Loucy (cell line): ENCODE measurements at regions not wholly inside any gene's neighbourhood (a gene's known extent, or its start where the extent isn't known, plus 50 kb on each side); places are given as distances from the start of the nearest gene placed in this dataset.

ENCODE experiments used
- H2AFZ ChIP-seq: fragments of 200-600 bp; sonication (generic); 2 replicates; pipeline ENCODE4 v1.6.0; 2016; ENCODE audit warnings: antibody characterized with exemption, mild to moderate bottlenecking, low read length, moderate library complexity
- H3F3A ChIP-seq: fragments of 200-600 bp; 2 replicates; pipeline ENCODE4 v1.6.0; 2016; ENCODE audit warnings: antibody characterized with exemption, low read depth, mild to moderate bottlenecking
- H3K27me3 ChIP-seq: fragments of 200-600 bp; sonication (generic); 2 replicates; pipeline ENCODE4 v1.6.1; 2014; ENCODE audit warnings: low read length, mild to moderate bottlenecking; ENCODE audit not compliant: insufficient read depth, poor library complexity, severe bottlenecking
- H3K36me3 ChIP-seq: fragments of 200-600 bp; sonication (generic); 2 replicates; pipeline ENCODE4 v1.6.1; 2016; ENCODE audit warnings: low read length; ENCODE audit not compliant: insufficient read depth
- H3K4me1 ChIP-seq: fragments of 200-600 bp; sonication (generic); 2 replicates; pipeline ENCODE4 v1.5.1; 2014; ENCODE audit warnings: low read length, mild to moderate bottlenecking; ENCODE audit not compliant: insufficient read depth, poor library complexity, severe bottlenecking
- H3K4me2 ChIP-seq: fragments of 200-600 bp; sonication (generic); 2 replicates; pipeline ENCODE4 v1.6.0; 2014; ENCODE audit warnings: antibody characterized with exemption, low read length, low read depth, mild to moderate bottlenecking; ENCODE audit not compliant: poor library complexity, severe bottlenecking
- H3K4me3 ChIP-seq: fragments of 200-600 bp; sonication (generic); 2 replicates; pipeline ENCODE4 v1.5.1; 2014; ENCODE audit warnings: low read length, mild to moderate bottlenecking, mixed read lengths; ENCODE audit not compliant: poor library complexity, severe bottlenecking
- H3K79me2 ChIP-seq: fragments of 200-600 bp; sonication (generic); 2 replicates; pipeline ENCODE4 v1.6.1; 2014; ENCODE audit warnings: low read length; ENCODE audit not compliant: insufficient read depth
- H3K9ac ChIP-seq: fragments of 200-600 bp; sonication (generic); 2 replicates; pipeline ENCODE4 v1.6.0; 2014; ENCODE audit warnings: mild to moderate bottlenecking, low read depth, low read length, moderate library complexity; ENCODE audit not compliant: poor library complexity, severe bottlenecking
- H3K9me2 ChIP-seq: fragments of 200-600 bp; sonication (generic); replicated peaks from 2 replicates; pipeline ENCODE4 v1.6.1; 2016; ENCODE audit warnings: low read depth, low read length, mixed read lengths
- H3K9me3 ChIP-seq: fragments of 200-600 bp; sonication (generic); 2 replicates; pipeline ENCODE4 v1.6.1; 2014; ENCODE audit warnings: mild to moderate bottlenecking, antibody characterized with exemption, low read length, low read depth; ENCODE audit not compliant: insufficient read depth
- H4K20me1 ChIP-seq: fragments of 200-600 bp; sonication (generic); 2 replicates; pipeline ENCODE4 v1.6.0; 2014; ENCODE audit warnings: antibody characterized with exemption, low read length, mild to moderate bottlenecking; ENCODE audit not compliant: insufficient read depth, poor library complexity, severe bottlenecking
- CTCF ChIP-seq: fragments of 200-600 bp; sonication (generic); conservative IDR thresholded peaks from 2 replicates; pipeline ENCODE4 v1.5.1; 2014; ENCODE audit warnings: mild to moderate bottlenecking, antibody characterized with exemption, low read length
- EZH2phosphoT487 ChIP-seq: fragments of 200-600 bp; IDR thresholded peaks from 2 replicates; pipeline ENCODE4 v1.6.1; 2018; ENCODE audit warnings: antibody characterized with exemption, mild to moderate bottlenecking, moderate library complexity, borderline replicate concordance

GRCh38 chr4:104032896-104033295 lies 313.1 kb upstream of the TACR3 start:
- no peaks in the 10 kb centered on the region for H3K36me3 ChIP-seq
- H3K27me3 ChIP-seq = no peaks in the 10 kb centered on the region
- no peaks in the 10 kb centered on the region for H3K4me1 ChIP-seq
- TF ChIP-seq EZH2phosphoT487 (no peak), CTCF (no peak)
- H3K4me2 ChIP-seq = no peak overlapping the region
- no peaks in the 10 kb centered on the region for H3F3A ChIP-seq
- H3K4me3 ChIP-seq = no peak overlapping the region
- no peaks in the 10 kb centered on the region for H3K79me2 ChIP-seq
- H4K20me1 ChIP-seq = no peaks in the 10 kb centered on the region
- H3K9me2 ChIP-seq = no peaks in the 10 kb centered on the region
- no peak overlapping the region for H2AFZ ChIP-seq
- H3K9me3 ChIP-seq = no peaks in the 10 kb centered on the region
- H3K9ac ChIP-seq = no peak overlapping the region

DNA sequence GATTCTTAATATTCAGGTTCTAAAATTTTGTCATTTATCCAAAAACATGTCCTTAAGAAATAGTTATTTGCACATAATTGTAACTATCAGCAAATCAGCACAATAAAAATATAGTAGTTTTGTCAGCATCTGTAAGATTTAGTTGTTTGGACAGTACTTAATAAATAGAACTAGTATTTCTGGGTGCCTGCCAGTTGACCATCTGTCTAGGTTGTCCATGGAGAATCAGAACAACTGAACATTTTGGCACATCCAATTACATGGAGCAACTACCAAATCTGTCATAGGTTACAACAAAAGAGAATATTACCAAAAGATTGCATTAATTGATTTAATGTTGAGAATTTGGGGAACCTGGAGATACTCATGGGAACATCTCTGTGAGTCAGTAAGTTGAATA lies 305.5 kb upstream of the TACR3 start:
- H3K9me2 ChIP-seq = no peaks in the 10 kb centered on the region
- no peaks in the 10 kb centered on the region for H3K79me2 ChIP-seq
- H3K36me3 ChIP-seq = no peaks in the 10 kb centered on the region
- H4K20me1 ChIP-seq = no peaks in the 10 kb centered on the region
- H3K9ac ChIP-seq = no peak overlapping the region
- H3F3A ChIP-seq = no peaks in the 10 kb centered on the region
- H3K4me3 ChIP-seq = no peak overlapping the region
- TF ChIP-seq CTCF (no peak), EZH2phosphoT487 (no peak)
- no peak overlapping the region for H2AFZ ChIP-seq
- H3K27me3 ChIP-seq = no peaks in the 10 kb centered on the region
- no peaks in the 10 kb centered on the region for H3K9me3 ChIP-seq
- H3K4me1 ChIP-seq = no peaks in the 10 kb centered on the region
- H3K4me2 ChIP-seq = no peak overlapping the region

DNA sequence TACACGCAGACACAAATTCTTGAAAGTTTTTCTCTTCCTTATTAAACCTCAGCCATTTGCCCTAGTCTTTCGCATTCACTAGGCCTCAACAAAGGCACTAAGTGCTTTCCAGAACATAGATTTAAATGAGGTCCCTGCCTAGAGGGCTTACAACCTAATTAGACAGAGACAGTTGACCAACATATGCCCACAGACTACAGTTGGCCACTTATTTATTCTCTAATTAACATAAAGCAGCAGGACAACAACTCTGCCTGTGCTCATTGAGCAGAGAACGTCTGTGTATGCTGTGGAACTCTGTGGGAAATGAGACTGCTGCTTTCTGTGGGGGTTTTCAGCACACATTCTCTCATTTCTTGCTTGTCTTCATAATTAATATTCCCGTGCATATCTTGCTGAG lies 303.0 kb upstream of the TACR3 start:
- no peaks in the 10 kb centered on the region for H3K4me1 ChIP-seq
- no peak overlapping the region for H3K4me3 ChIP-seq
- H3K9me2 ChIP-seq = no peaks in the 10 kb centered on the region
- H2AFZ ChIP-seq = no peak overlapping the region
- no peaks in the 10 kb centered on the region for H3K9me3 ChIP-seq
- H3K27me3 ChIP-seq = no peaks in the 10 kb centered on the region
- H3F3A ChIP-seq = no peaks in the 10 kb centered on the region
- H4K20me1 ChIP-seq = no peaks in the 10 kb centered on the region
- no peak for TF ChIP-seq EZH2phosphoT487
- TF ChIP-seq CTCF = no peak
- H3K9ac ChIP-seq = no peak overlapping the region
- H3K36me3 ChIP-seq = no peaks in the 10 kb centered on the region
- H3K79me2 ChIP-seq = no peaks in the 10 kb centered on the region
- H3K4me2 ChIP-seq = no peak overlapping the region
